ENCODE measurements at regions not wholly inside any gene's neighbourhood (a gene's known extent, or its start where the extent isn't known, plus 50 kb on each side); places are given as distances from the start of the nearest gene placed in this dataset.

GRCh38 chr12:67057072-67057471, 212.1 kb upstream of the CAND1 start:
- Histone ChIP-seq H3K4me1 (ENCODE audit: control insufficient read depth in 2 of 3, insufficient read depth in 2 of 3, low read depth in 1 of 3, low read length in 3 of 3) (no peaks in the 10 kb centered on the region), H3K27ac (ENCODE audit: low read depth in 2 of 2, low read length in 2 of 2) (no peak overlapping the region), H3K9ac (ENCODE audit: low read length in 3 of 3) (no peak overlapping the region), H3K27me3 (ENCODE audit: control insufficient read depth, insufficient read depth, low read length) (no peaks in the 10 kb centered on the region), H3K9me3 (ENCODE audit: control insufficient read depth in 2 of 3, insufficient read depth in 1 of 3, low read length in 3 of 3) (no peaks in the 10 kb centered on the region), H3K36me3 (ENCODE audit: control insufficient read depth in 2 of 3, insufficient read depth in 3 of 3, low read length in 3 of 3) (no peaks in the 10 kb centered on the region), H3K4me3 (ENCODE audit: low read length in 3 of 3) (no peak overlapping the region)
- DNase-seq (no peak), FAIRE-seq (no peak)
- no peak for TF ChIP-seq CTCF (IDR thresholded peaks at IDR 0.05; ENCODE audit: borderline replicate concordance, extremely low read depth, insufficient read depth)
- intact Hi-C loops (cut with DNase I) = no loop called here

- no peaks in the 10 kb centered on the region for H3K4me1 ChIP-seq (ENCODE audit: control insufficient read depth in 2 of 3, insufficient read depth in 2 of 3, low read depth in 1 of 3, low read length in 3 of 3)
- H3K9me3 ChIP-seq (ENCODE audit: control insufficient read depth in 2 of 3, insufficient read depth in 1 of 3, low read length in 3 of 3) = no peaks in the 10 kb centered on the region
- no peaks in the 10 kb centered on the region for H3K36me3 ChIP-seq (ENCODE audit: control insufficient read depth in 2 of 3, insufficient read depth in 3 of 3, low read length in 3 of 3)
- H3K9ac ChIP-seq (ENCODE audit: low read length in 3 of 3) = no peak overlapping the region
- FAIRE-seq (no peak), DNase-seq (no peak)
- H3K4me3 ChIP-seq (ENCODE audit: low read length in 3 of 3) = no peak overlapping the region
- H3K27me3 ChIP-seq (ENCODE audit: control insufficient read depth, insufficient read depth, low read length) = no peaks in the 10 kb centered on the region
- intact Hi-C loops (cut with DNase I) = no loop called here
- TF ChIP-seq CTCF (IDR thresholded peaks at IDR 0.05; ENCODE audit: borderline replicate concordance, extremely low read depth, insufficient read depth) = no peak
- H3K27ac ChIP-seq (ENCODE audit: low read depth in 2 of 2, low read length in 2 of 2) = no peak overlapping the region
Measured at GRCh38 chr12:67062193-67062592, 207.0 kb upstream of the CAND1 start.

- Histone ChIP-seq H3K9ac (ENCODE audit: low read length in 3 of 3) (peak overlapping the region in 1 of 3 donors; percentile 38), H3K27me3 (ENCODE audit: control insufficient read depth, insufficient read depth, low read length) (no peaks in the 10 kb centered on the region), H3K36me3 (ENCODE audit: control insufficient read depth in 2 of 3, insufficient read depth in 3 of 3, low read length in 3 of 3) (no peaks in the 10 kb centered on the region), H3K4me3 (ENCODE audit: low read length in 3 of 3) (peak overlapping the region; percentile 42 to 64 (median 56)), H3K4me1 (ENCODE audit: control insufficient read depth in 2 of 3, insufficient read depth in 2 of 3, low read depth in 1 of 3, low read length in 3 of 3) (no peaks in the 10 kb centered on the region), H3K9me3 (ENCODE audit: control insufficient read depth in 2 of 3, insufficient read depth in 1 of 3, low read length in 3 of 3) (no peaks in the 10 kb centered on the region), H3K27ac (ENCODE audit: low read depth in 2 of 2, low read length in 2 of 2) (no peak overlapping the region)
- no peak for FAIRE-seq
- intact Hi-C loops (cut with DNase I) = no loop called here
- no peak for TF ChIP-seq CTCF (IDR thresholded peaks at IDR 0.05; ENCODE audit: borderline replicate concordance, extremely low read depth, insufficient read depth)
- peak in 3 of 5 donors; percentile 10 to 39 (median 18) for DNase-seq
Measured at GRCh38 chr12:67067453-67068203, 201.5 kb upstream of the CAND1 start.

All from kidney (tissue), 13 donors.